ENCODE measurements at regions not wholly inside any gene's neighbourhood (a gene's known extent, or its start where the extent isn't known, plus 50 kb on each side); places are given as distances from the start of the nearest gene placed in this dataset.
"Not testable (repeated sequence)": the region's sequence is repeated elsewhere in the genome, so short reads cannot be mapped to it uniquely, and the experiment has no call there.

DNA sequence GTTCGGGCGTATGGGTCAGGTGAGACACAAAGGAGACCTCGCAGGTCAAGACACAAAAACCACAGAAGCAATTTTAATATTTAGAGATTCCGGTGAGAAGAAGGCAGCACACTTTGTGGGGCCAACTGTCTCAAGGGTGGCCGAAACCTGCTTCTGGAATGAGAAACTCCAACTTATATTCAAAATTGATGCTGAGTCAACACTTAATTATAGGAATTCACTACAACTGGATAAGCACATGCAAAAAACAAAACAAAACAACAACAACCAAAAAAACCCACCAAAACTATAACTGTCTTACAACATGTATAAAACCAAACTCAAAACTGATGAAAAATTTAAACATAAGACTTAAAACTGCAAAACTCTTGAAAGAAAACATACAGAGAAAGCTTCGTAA is 593.3 kb downstream of the POM121L12 start:
- TF ChIP-seq, protein P1, sequence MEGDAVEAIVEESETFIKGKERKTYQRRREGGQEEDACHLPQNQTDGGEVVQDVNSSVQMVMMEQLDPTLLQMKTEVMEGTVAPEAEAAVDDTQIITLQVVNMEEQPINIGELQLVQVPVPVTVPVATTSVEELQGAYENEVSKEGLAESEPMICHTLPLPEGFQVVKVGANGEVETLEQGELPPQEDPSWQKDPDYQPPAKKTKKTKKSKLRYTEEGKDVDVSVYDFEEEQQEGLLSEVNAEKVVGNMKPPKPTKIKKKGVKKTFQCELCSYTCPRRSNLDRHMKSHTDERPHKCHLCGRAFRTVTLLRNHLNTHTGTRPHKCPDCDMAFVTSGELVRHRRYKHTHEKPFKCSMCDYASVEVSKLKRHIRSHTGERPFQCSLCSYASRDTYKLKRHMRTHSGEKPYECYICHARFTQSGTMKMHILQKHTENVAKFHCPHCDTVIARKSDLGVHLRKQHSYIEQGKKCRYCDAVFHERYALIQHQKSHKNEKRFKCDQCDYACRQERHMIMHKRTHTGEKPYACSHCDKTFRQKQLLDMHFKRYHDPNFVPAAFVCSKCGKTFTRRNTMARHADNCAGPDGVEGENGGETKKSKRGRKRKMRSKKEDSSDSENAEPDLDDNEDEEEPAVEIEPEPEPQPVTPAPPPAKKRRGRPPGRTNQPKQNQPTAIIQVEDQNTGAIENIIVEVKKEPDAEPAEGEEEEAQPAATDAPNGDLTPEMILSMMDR (conservative IDR thresholded peaks at IDR 0.05) = no peak
- no peak overlapping the region for H3K4me3 Mint-ChIP-seq
- Histone ChIP-seq H3K9me3 (ENCODE audit: control insufficient read depth, low read length) (no peaks in the 10 kb centered on the region), H3K36me3 (ENCODE audit: control insufficient read depth, insufficient read depth, low read length) (no peaks in the 10 kb centered on the region), H3K4me3 (ENCODE audit: low read length) (no peak overlapping the region), H3K27ac (ENCODE audit: low read depth, low read length) (no peak overlapping the region), H3K4me1 (ENCODE audit: control insufficient read depth, insufficient read depth, low read length) (no peaks in the 10 kb centered on the region), H3K27me3 (ENCODE audit: control insufficient read depth, insufficient read depth, low read length, poor library complexity, severe bottlenecking) (no peaks in the 10 kb centered on the region), H3K9ac (ENCODE audit: extremely low read depth, low read length, poor library complexity, severe bottlenecking) (no peak overlapping the region)
- no peak overlapping the region for H3K27ac Mint-ChIP-seq
- H3K9me3 Mint-ChIP-seq = no peaks in the 10 kb centered on the region
- no peak for DNase-seq
- H3K27me3 Mint-ChIP-seq (ENCODE audit: insufficient read depth) = no peaks in the 10 kb centered on the region
- no peaks in the 10 kb centered on the region for H3K36me3 Mint-ChIP-seq (ENCODE audit: low read depth)
- no peaks in the 10 kb centered on the region for H3K4me1 Mint-ChIP-seq
- 93 to 95% methylated on average over 4 to 6 of the region's 6 CpGs for WGBS, 2 experiments (ENCODE audit: insufficient coverage in 1 of 2, insufficient read length in 1 of 2)

- not testable (repeated sequence) for H3K4me1 Mint-ChIP-seq; H3K9me3 Mint-ChIP-seq; H3K4me3 Mint-ChIP-seq; H3K9me3 ChIP-seq (ENCODE audit: control insufficient read depth, low read length); H3K9ac ChIP-seq (ENCODE audit: extremely low read depth, low read length, poor library complexity, severe bottlenecking); H3K27ac Mint-ChIP-seq; H3K27me3 ChIP-seq (ENCODE audit: control insufficient read depth, insufficient read depth, low read length, poor library complexity, severe bottlenecking); H3K4me1 ChIP-seq (ENCODE audit: control insufficient read depth, insufficient read depth, low read length); H3K27ac ChIP-seq (ENCODE audit: low read depth, low read length); H3K36me3 ChIP-seq (ENCODE audit: control insufficient read depth, insufficient read depth, low read length); H3K4me3 ChIP-seq (ENCODE audit: low read length); H3K36me3 Mint-ChIP-seq (ENCODE audit: low read depth); DNase-seq; H3K27me3 Mint-ChIP-seq (ENCODE audit: insufficient read depth)
- WGBS, 2 experiments (ENCODE audit: insufficient coverage in 1 of 2, insufficient read length in 1 of 2) = 71 to 91% methylated on average over 1 to 5 of the region's 5 CpGs
These were observed 599.8 kb downstream of the POM121L12 start for GRCh38 chr7:53635251-53635650.

- H3K27ac Mint-ChIP-seq = no peak overlapping the region
- Histone ChIP-seq H3K4me1 (ENCODE audit: control insufficient read depth, insufficient read depth, low read length) (no peaks in the 10 kb centered on the region), H3K36me3 (ENCODE audit: control insufficient read depth, insufficient read depth, low read length) (no peaks in the 10 kb centered on the region), H3K27me3 (ENCODE audit: control insufficient read depth, insufficient read depth, low read length, poor library complexity, severe bottlenecking) (no peaks in the 10 kb centered on the region), H3K9me3 (ENCODE audit: control insufficient read depth, low read length) (no peaks in the 10 kb centered on the region), H3K4me3 (ENCODE audit: low read length) (no peak overlapping the region), H3K9ac (ENCODE audit: extremely low read depth, low read length, poor library complexity, severe bottlenecking) (no peak overlapping the region), H3K27ac (ENCODE audit: low read depth, low read length) (no peak overlapping the region)
- no peaks in the 10 kb centered on the region for H3K36me3 Mint-ChIP-seq (ENCODE audit: low read depth)
- no peaks in the 10 kb centered on the region for H3K27me3 Mint-ChIP-seq (ENCODE audit: insufficient read depth)
- H3K9me3 Mint-ChIP-seq = no peaks in the 10 kb centered on the region
- H3K4me3 Mint-ChIP-seq = no peak overlapping the region
- peaks cover 4% of the 10 kb centered on the region for H3K4me1 Mint-ChIP-seq
- TF ChIP-seq, protein P1 (conservative IDR thresholded peaks at IDR 0.05) = no peak
- DNase-seq = no peak
These were observed 603.1 kb downstream of the POM121L12 start for GRCh38 chr7:53638517-53638916.

- DNase-seq = no peak
- Mint-ChIP-seq H3K27ac (no peak overlapping the region), H3K9me3 (no peaks in the 10 kb centered on the region), H3K4me3 (no peak overlapping the region), H3K36me3 (ENCODE audit: low read depth) (no peaks in the 10 kb centered on the region), H3K4me1 (peaks cover 4% of the 10 kb centered on the region), H3K27me3 (ENCODE audit: insufficient read depth) (no peaks in the 10 kb centered on the region)
- Histone ChIP-seq H3K9ac (ENCODE audit: extremely low read depth, low read length, poor library complexity, severe bottlenecking) (no peak overlapping the region), H3K9me3 (ENCODE audit: control insufficient read depth, low read length) (no peaks in the 10 kb centered on the region), H3K36me3 (ENCODE audit: control insufficient read depth, insufficient read depth, low read length) (no peaks in the 10 kb centered on the region), H3K27me3 (ENCODE audit: control insufficient read depth, insufficient read depth, low read length, poor library complexity, severe bottlenecking) (no peaks in the 10 kb centered on the region), H3K4me3 (ENCODE audit: low read length) (no peak overlapping the region), H3K4me1 (ENCODE audit: control insufficient read depth, insufficient read depth, low read length) (no peaks in the 10 kb centered on the region), H3K27ac (ENCODE audit: low read depth, low read length) (peak overlapping the region; percentile 50)
- TF ChIP-seq, protein P1 (conservative IDR thresholded peaks at IDR 0.05) = no peak
These were observed 605.7 kb downstream of the POM121L12 start for GRCh38 chr7:53641091-53641490.

All from endodermal cell (in vitro differentiated cells).